Fibroblast of the aortic adventitia (primary cell): ENCODE measurements at regions not wholly inside any gene's neighbourhood (a gene's known extent, or its start where the extent isn't known, plus 50 kb on each side); places are given as distances from the start of the nearest gene placed in this dataset.
"Not testable (repeated sequence)": the region's sequence is repeated elsewhere in the genome, so short reads cannot be mapped to it uniquely, and the experiment has no call there.

Source experiments
- DNase-seq: peaks from one replicate; pipeline ENCODE4 v3.0.0-alpha.2; 2010; ENCODE audit warnings: low read depth
- H3K4me3 ChIP-seq: 2 replicates; pipeline ENCODE4 v1.5.1; 2011; ENCODE audit warnings: low read depth, mild to moderate bottlenecking, control low read depth, low read length, moderate library complexity
- CTCF ChIP-seq: IDR thresholded peaks from 2 replicates; pipeline ENCODE4 v1.5.1; 2011; ENCODE audit warnings: mild to moderate bottlenecking, low read length, control low read depth, inconsistent platforms; ENCODE audit not compliant: insufficient read depth

DNA sequence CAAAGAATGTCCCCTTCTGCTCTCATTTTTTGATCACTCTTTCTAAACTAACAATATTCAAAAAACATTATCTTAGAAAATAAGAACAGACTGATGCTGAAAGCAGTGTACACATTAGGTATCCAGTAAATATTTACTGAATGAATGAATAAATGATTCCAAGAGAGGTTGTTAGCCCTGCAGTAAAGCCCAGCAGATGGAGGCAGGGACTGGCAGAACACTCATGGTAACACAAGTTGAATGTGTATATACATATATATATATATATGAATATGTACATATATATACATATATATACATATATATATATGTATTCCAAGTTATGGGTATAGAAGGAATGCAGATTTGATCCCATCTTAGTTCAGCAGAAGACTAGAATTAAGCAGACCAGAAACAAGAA is 546.3 kb downstream of the RAB38 start:
- TF ChIP-seq CTCF: no peak
- no peak overlapping the region for H3K4me3 ChIP-seq
- no peak for DNase-seq

GRCh38 chr11:87628026-87628580 is 547.1 kb downstream of the RAB38 start:
- no peak for DNase-seq
- no peak for TF ChIP-seq CTCF
- no peak overlapping the region for H3K4me3 ChIP-seq

- DNase-seq, H3K4me3 ChIP-seq: not testable (repeated sequence)
These were observed 551.5 kb downstream of the RAB38 start for GRCh38 chr11:87623531-87624365.

DNA sequence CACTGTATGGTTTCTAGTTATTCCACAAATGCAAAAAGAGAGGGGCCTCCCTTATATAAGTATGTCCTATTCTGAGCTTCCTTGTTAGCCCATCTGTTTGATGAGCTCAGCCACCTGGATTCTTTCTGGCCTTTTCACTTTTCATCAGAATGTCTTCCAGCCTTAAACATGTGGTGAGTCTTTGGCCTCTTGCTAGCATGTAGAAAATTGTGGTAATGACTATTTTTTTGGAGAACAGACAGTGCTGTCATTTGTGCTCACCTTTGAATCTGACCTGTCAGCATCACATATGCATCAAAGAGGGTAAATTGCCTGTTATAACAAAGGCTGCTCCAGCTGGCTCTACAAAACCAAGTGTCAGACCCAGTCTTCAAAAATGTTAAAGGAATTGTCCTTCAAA is 558.7 kb downstream of the RAB38 start:
- no peak for DNase-seq
- no peak overlapping the region for H3K4me3 ChIP-seq
- TF ChIP-seq CTCF: no peak

DNA sequence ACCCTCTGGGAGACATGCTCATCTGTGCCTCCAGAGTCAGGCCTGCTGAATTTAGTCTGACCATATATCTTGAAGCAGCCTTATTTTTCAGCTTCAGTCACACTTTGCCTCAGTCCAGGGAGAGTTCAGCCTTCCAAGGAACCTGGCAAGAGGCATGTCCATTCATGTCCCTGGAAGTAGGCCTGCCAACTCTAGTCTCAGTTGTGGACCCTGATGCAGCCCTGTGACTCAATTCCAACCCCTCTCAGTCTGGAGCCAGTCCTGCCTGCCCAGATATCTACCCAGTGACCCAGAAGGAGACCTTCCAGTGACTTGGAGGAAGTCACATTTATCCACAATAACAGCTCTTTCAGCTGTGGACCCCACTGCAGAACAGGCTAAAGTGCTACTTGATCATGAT is 566.6 kb downstream of the TMEM135 start:
- DNase-seq: no peak
- TF ChIP-seq CTCF: no peak
- no peak overlapping the region for H3K4me3 ChIP-seq

DNA sequence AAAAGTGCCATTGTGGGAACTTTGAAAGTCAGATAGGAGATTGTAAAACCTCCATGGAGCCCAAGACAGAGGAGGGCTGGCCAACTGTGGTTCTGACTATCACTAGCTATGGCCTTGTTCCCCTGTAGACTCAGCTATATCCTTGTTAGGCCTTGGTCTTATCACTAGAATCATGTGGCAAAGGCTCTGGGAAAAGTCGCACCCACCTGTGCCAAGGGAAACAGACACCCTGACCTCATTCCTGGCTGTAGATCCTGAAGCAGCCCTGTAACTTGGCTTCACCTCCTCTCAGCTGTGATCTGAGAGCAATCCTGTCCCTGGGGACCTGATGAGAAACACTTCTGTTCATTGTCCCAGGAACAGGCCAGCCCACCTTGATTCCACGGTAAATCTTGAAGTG is 566.2 kb downstream of the TMEM135 start:
- no peak overlapping the region for H3K4me3 ChIP-seq
- TF ChIP-seq CTCF: no peak

GRCh38 chr11:87602776-87603175 is 565.0 kb downstream of the TMEM135 start:
- no peak for TF ChIP-seq CTCF
- DNase-seq: no peak
- no peak overlapping the region for H3K4me3 ChIP-seq

More for the DNA sequence above, 566.2 kb downstream of the TMEM135 start:
- peak; percentile 2 for DNase-seq
